ENCODE measurements at regions not wholly inside any gene's neighbourhood (a gene's known extent, or its start where the extent isn't known, plus 50 kb on each side); places are given as distances from the start of the nearest gene placed in this dataset.

GRCh38 chr4:127559981-127560380, 72.8 kb upstream of the INTU start:
- no peak for TF ChIP-seq POLR2A (IDR thresholded peaks at IDR 0.05)
- TF ChIP-seq POLR2AphosphoS5 (IDR thresholded peaks at IDR 0.05), result no peak
- TF ChIP-seq CTCF (IDR thresholded peaks at IDR 0.05), result no peak
- no peak for TF ChIP-seq EP300 (IDR thresholded peaks at IDR 0.05)
- WGBS, 2 donors, result 95 to 96% methylated on average over 7 of the region's 7 CpGs
- no peaks in the 10 kb centered on the region for H3K27me3 ChIP-seq
- H3K4me1 ChIP-seq, result no peaks in the 10 kb centered on the region
- intact Hi-C loops (cut with DNase I), result no loop called here
- DNase-seq, result no peak
- no peaks in the 10 kb centered on the region for H3K9me3 ChIP-seq
- H3K27ac ChIP-seq, result no peak overlapping the region
- H3K36me3 ChIP-seq, result no peaks in the 10 kb centered on the region
- H3K4me3 ChIP-seq, result no peak overlapping the region

GRCh38 chr4:127560755-127561154, 72.0 kb upstream of the INTU start:
- no peak for TF ChIP-seq POLR2AphosphoS5 (IDR thresholded peaks at IDR 0.05)
- TF ChIP-seq POLR2A (IDR thresholded peaks at IDR 0.05), result no peak
- TF ChIP-seq CTCF (IDR thresholded peaks at IDR 0.05), result no peak
- TF ChIP-seq EP300 (IDR thresholded peaks at IDR 0.05), result no peak
- intact Hi-C loops (cut with DNase I), result no loop called here
- WGBS, 2 donors, result 92 to 95% methylated on average over 3 of the region's 3 CpGs
- Histone ChIP-seq H3K9me3 (no peaks in the 10 kb centered on the region), H3K4me1 (no peaks in the 10 kb centered on the region), H3K4me3 (no peak overlapping the region), H3K27me3 (no peaks in the 10 kb centered on the region), H3K36me3 (no peaks in the 10 kb centered on the region), H3K27ac (no peak overlapping the region)
- no peak for DNase-seq

GRCh38 chr4:127574643-127575042, 58.1 kb upstream of the INTU start:
- Histone ChIP-seq H3K27me3 (no peaks in the 10 kb centered on the region), H3K4me3 (no peak overlapping the region), H3K36me3 (no peaks in the 10 kb centered on the region), H3K9me3 (no peaks in the 10 kb centered on the region), H3K27ac (no peak overlapping the region), H3K4me1 (no peaks in the 10 kb centered on the region)
- WGBS, 2 donors, result 31 to 55% methylated on average over 2 of the region's 2 CpGs
- no peak for DNase-seq
- intact Hi-C loops (cut with DNase I), result no loop called here
- TF ChIP-seq POLR2AphosphoS5 (IDR thresholded peaks at IDR 0.05) (no peak), CTCF (IDR thresholded peaks at IDR 0.05) (no peak), POLR2A (IDR thresholded peaks at IDR 0.05) (no peak), EP300 (IDR thresholded peaks at IDR 0.05) (no peak)

GRCh38 chr4:127575888-127576287, 56.9 kb upstream of the INTU start:
- H3K27me3 ChIP-seq, result no peaks in the 10 kb centered on the region

More at GRCh38 chr4:127575888-127576287, 56.9 kb upstream of the INTU start:
- intact Hi-C loops (cut with DNase I), result no loop called here
- H3K4me3 ChIP-seq, result no peak overlapping the region
- no peaks in the 10 kb centered on the region for H3K9me3 ChIP-seq
- H3K4me1 ChIP-seq, result no peaks in the 10 kb centered on the region
- H3K27ac ChIP-seq, result no peak overlapping the region
- DNase-seq, result no peak
- H3K36me3 ChIP-seq, result no peaks in the 10 kb centered on the region
- TF ChIP-seq POLR2AphosphoS5 (IDR thresholded peaks at IDR 0.05) (no peak), CTCF (IDR thresholded peaks at IDR 0.05) (no peak), EP300 (IDR thresholded peaks at IDR 0.05) (no peak), POLR2A (IDR thresholded peaks at IDR 0.05) (no peak)
- WGBS, 2 donors, result 81 to 86% methylated on average over 2 of the region's 2 CpGs
